ENCODE measurements at regions not wholly inside any gene's neighbourhood (a gene's known extent, or its start where the extent isn't known, plus 50 kb on each side); places are given as distances from the start of the nearest gene placed in this dataset.

GRCh38 chr7:25375805-25376600 lies 147.7 kb upstream of the NPVF start:
- H3K4me1 ChIP-seq (ENCODE audit: insufficient read depth, low read length, poor library complexity, severe bottlenecking): no peaks in the 10 kb centered on the region
- ChIA-PET CTCF (ENCODE audit: unreplicated experiment) (no interaction called here), POLR2A (interaction anchor here (0.6 kb wide), 1 partner anchor 274 kb away, joined by 3 read pairs; no protein-coding TSS in a partner anchor)
- H3K9me3 ChIP-seq (ENCODE audit: low read length): peaks cover 6% of the 10 kb centered on the region; the same call in 1 of the 2 replicates
- H3K79me2 ChIP-seq (ENCODE audit: insufficient read depth, low read depth, low read length): no peaks in the 10 kb centered on the region
- H4K20me1 ChIP-seq (ENCODE audit: insufficient read depth, low read length): no peaks in the 10 kb centered on the region
- no peaks in the 10 kb centered on the region for H3K36me3 ChIP-seq (ENCODE audit: insufficient read depth, low read length)
- BruUV-seq (replicated peaks): no TSS peak
- no peak for DNase-seq (ENCODE audit: low spot score)
- no peak overlapping the region for H3K27ac ChIP-seq (ENCODE audit: low read depth, low read length, poor library complexity, severe bottlenecking)
- no peak overlapping the region for H3K4me2 ChIP-seq (ENCODE audit: low read length)
- intact Hi-C loops (cut with micrococcal nuclease; ENCODE audit: unreplicated experiment): no loop called here
- no peak for TF ChIP-seq EZH2phosphoT487 (IDR thresholded peaks at IDR 0.05; ENCODE audit: borderline replicate concordance, low read depth, low read length)
- no peak for TF ChIP-seq CTCF (conservative IDR thresholded peaks at IDR 0.05; ENCODE audit: low read length)
- no peaks in the 10 kb centered on the region for H3K9me2 ChIP-seq (ENCODE audit: insufficient read depth, low read length)
- no peak overlapping the region for H2AFZ ChIP-seq (ENCODE audit: low read length)
- H3K4me3 ChIP-seq (ENCODE audit: low read depth, low read length, poor library complexity, severe bottlenecking): no peak overlapping the region

- ChIA-PET POLR2A (no interaction called here), CTCF (ENCODE audit: unreplicated experiment) (no interaction called here)
- Histone ChIP-seq H3K9me3 (ENCODE audit: low read length) (no peaks in the 10 kb centered on the region), H3K79me2 (ENCODE audit: insufficient read depth, low read depth, low read length) (no peaks in the 10 kb centered on the region), H3K4me3 (ENCODE audit: low read depth, low read length, poor library complexity, severe bottlenecking) (no peak overlapping the region), H3K9me2 (ENCODE audit: insufficient read depth, low read length) (no peaks in the 10 kb centered on the region), H2AFZ (ENCODE audit: low read length) (no peak overlapping the region), H3K27ac (ENCODE audit: low read depth, low read length, poor library complexity, severe bottlenecking) (no peak overlapping the region), H3K4me2 (ENCODE audit: low read length) (no peak overlapping the region), H3K4me1 (ENCODE audit: insufficient read depth, low read length, poor library complexity, severe bottlenecking) (no peaks in the 10 kb centered on the region), H3K36me3 (ENCODE audit: insufficient read depth, low read length) (no peaks in the 10 kb centered on the region), H4K20me1 (ENCODE audit: insufficient read depth, low read length) (no peaks in the 10 kb centered on the region)
- TF ChIP-seq EZH2phosphoT487 (IDR thresholded peaks at IDR 0.05; ENCODE audit: borderline replicate concordance, low read depth, low read length): no peak
- no peak for TF ChIP-seq CTCF (conservative IDR thresholded peaks at IDR 0.05; ENCODE audit: low read length)
- BruUV-seq (replicated peaks): no TSS peak
- DNase-seq (ENCODE audit: low spot score): no peak
- intact Hi-C loops (cut with micrococcal nuclease; ENCODE audit: unreplicated experiment): no loop called here
Measured at GRCh38 chr7:25379351-25380300, 151.3 kb upstream of the NPVF start.

All from OCI-LY7 (cell line).